NCI-H1105 treated with DMSO at 0.1 percent for 48 hours (cell line): ENCODE measurements at regions not wholly inside any gene's neighbourhood (a gene's known extent, or its start where the extent isn't known, plus 50 kb on each side); places are given as distances from the start of the nearest gene placed in this dataset.
"Not testable (repeated sequence)": the region's sequence is repeated elsewhere in the genome, so short reads cannot be mapped to it uniquely, and the experiment has no call there.

Experiments
- DNase-seq: peaks from one replicate; lab custom pipeline; 2025; lab: John Stamatoyannopoulos, UW

DNA sequence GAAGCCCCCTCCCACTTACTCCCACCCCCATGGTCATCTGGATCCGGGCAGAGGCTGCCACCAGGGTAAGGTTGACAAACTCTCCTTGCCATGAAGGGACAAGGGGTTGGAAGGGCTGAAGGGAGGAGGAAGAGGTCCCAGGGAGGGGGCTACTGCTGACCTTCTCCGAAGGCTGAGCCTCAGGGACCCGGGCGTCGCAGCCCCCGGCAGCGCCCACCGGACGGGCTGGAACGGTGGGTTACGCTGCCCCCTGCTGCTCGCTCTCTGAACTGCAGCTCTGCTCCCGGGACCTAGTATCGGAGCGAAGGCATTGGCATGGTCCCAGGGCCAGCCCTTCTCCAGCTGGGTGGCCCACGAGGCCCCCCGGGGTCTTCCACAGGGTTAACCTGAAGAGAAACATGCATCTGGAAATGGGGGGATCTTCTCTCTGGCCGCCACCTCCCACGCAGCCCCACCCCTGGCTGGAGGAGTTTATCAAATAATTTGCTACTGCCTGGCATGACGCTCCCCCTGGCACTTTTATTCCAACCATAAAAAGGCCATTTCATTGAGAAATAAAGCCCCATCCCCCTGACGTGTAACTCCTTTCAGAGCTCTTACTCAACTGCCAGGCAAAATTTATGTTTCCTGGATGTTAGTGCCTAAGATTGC, 70.4 kb upstream of the TARDBP start:
- DNase-seq, result peak; percentile 34

DNA sequence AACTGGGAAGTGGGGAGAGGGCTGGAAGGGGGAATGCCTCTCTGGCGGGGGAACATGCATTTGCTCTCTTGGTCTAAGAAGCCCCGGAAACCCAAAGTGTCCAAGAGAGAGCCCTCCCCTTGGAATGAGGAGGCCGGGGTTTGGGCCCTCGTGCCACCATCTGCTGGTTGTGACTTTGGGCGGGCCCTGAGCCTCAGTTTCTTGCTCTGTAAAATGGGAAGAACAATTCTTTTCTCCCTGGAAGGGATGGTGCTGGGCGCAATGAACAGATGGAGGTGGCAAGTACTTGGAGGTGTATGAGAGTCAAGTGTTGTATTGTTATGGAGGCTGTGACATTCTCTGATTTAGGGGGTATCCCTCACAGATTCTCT, 69.9 kb upstream of the TARDBP start:
- no peak for DNase-seq

DNA sequence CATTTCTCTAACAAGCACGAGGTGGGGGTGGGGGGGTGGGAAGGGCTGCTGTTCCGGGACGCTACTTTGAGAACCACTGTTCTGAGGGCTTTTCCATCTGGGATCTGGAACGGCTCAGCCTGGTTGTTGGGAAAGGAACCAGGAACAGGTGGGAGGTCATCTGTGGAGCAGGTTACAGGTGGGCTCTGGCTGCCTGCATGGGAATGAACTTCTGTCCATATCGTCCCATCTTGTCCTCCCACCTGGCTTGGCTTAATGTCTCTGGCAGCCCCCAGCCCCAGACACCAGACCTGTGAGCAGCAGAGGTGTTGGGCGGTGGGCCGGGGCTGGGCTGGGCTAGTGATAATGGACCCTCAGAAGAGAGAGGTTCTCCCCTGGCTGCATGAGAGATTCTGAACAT, 69.4 kb upstream of the TARDBP start:
- no peak for DNase-seq

DNA sequence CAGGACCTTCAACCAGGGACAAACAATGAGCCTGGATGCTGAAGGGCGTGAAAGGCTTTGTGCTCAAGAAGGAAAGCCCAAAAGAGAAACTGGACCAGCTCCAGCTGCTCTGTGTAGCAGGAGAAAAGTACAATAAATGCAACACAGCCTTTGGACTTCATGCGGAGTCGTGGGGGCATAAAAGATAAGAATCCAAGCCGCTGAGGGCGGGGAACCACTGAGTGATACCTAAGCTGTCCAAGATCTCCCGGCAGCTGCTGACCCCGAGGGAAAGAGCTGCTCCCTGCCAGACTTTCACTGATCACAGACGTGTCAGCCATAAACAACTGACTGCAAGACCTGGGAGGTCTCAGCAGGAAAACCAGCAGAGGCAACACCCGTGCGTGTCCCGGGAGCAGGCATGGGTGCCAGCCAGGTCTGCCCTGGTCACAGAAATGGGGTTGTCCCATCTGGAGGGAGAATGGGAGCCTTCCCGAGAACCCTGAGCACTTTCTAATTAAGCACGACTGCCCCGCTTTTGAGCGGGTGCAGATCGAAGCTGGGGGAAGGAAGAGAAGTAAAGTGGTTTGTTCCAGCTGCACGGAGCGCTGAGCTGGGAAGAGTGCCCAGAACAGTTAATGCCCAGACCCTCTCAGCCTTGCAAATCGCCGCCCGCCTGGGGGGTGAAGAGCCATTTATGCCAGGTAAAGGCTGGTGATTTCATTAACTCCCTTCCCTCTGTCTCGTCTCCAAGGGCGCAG, 68.3 kb upstream of the TARDBP start:
- DNase-seq, result peak; percentile 96

DNA sequence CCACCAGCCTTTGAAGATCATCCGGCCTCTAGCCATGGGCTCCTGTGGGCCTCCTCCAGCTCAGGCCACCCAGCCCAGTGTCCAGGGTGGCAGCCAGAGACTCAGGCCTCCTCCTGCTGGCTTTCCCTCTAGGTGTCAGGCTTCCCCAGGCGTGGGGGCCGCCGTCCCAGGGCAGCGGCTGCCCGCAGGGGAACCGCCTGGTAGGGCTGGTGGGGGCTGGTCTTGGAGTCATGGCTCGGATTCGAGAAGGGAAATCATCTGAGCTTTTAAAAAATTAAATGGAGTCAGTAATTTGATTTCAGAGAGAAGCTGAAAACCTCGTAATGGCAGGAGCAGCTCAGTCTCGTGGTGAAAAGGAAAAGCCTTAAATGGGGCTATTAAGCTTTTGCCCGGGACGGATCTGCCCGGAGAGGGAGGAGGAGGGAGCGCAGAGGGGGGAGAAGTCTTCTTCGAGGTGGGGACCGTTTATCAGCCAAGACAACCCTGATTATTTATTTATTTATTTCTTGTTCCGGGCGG, 66.4 kb upstream of the TARDBP start:
- DNase-seq, result no peak

DNA sequence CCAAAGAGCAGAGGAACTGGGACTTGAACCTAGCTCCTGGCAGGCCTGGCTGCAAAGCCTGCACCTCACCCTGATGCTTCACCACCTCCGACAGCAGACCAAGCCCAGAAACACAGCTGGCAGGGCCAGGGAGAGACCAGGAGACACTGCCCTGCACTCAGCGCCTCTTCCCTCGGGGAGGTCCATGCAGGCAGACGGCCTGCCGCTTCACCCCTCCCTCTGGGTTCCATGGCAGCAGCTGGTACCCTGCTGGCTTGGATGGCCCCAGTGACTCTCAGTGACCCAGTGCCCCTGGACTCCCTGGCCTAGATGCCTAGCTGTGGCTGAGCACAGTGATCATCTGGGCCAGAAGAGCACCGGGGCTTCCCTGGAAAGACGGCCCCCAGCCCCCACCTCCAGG, 65.3 kb upstream of the TARDBP start:
- no peak for DNase-seq

DNA sequence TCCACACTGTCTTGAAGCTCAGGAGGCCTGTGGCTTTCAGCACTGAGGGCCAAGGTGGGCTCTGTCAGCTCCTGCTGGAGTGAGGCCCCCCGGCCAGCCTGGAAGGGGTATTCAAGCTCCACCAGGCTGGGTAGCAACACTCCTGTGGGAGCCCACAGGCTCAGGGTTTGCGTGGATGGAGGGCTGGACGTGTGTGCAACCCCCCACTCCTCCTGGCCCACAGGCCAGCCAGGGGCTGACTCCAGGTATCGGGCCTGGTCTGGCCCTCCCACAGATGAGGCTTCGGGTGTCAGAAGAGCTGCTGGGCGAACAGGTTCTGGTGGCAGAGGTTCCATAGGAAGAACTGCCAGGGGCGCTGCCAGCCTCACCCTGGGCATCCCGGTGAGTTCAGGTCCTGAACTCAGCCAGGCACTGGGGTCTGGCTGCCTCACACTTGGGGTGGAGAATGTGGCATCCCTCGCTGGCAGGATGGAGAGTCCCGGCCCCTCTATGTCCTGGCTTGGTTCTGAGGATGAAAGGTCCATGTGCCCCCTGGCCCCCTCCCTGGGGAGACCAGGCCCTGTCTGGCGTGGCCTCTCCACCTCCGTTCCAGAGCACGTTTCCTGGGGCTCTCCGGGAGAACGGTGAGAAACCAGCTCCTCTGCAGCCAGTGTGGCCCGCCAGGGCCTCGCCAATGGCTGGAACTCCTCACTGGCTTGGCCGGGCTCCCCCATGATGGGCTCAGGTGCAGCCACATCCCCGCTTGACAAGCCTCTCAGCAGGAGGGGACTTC, 64.6 kb upstream of the TARDBP start:
- DNase-seq, result no peak

DNA sequence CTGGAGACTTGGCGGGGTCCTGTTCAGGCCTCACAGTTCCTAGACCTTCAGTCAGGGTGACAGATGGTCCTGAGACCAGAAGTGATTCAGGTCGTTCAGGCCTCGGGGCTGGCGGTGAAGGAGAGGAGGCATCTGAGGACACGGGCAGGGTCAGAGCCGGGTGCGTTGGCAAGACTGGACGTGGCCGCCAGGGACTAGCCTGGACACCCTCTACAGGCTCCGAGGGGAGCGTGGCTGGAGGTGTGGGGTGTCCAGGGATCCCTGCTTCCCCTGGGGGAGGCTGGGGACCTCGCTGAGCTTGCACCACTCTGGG, 64.0 kb upstream of the TARDBP start:
- no peak for DNase-seq

DNA sequence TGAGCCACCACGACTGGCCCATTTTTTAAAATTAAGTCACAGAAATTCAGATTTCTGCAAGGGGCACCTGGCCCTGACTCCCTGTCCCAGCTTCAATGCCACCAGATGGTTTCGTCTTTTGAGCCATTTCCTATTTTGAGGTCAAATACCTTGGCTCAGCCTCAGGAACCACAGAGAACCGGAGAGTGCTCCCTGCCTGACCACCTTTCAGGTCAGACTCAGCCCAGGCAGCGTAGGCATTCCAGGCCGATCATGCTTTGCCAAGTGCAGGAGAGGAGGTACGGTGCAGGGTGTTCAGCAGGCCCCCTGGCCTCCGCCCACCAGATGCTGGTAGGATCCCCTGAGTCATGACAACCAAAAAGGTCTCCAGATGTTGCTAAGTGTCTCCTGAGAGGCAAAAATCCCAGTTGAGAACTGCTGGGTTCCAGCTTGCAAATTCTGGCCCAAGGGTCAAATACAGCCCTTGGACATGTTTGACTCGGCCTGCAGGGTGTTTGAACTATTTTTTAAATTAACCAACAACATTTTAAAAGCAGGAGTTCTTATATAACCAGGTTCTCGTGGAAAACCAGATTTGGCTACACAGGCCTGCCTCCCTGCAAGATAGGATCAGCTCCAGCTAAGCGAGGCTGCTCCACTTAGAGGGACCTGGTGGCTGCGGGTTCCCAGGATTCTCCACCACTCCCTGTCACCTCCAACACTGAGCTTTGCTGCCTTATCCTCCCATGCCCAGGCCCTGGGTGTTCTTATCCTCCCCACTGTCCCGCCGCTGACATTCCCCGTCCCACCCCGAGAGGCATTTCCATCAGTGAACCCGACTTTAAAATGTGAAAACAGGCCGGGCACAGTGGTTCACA, 61.9 kb upstream of the TARDBP start:
- DNase-seq, result no peak

DNA sequence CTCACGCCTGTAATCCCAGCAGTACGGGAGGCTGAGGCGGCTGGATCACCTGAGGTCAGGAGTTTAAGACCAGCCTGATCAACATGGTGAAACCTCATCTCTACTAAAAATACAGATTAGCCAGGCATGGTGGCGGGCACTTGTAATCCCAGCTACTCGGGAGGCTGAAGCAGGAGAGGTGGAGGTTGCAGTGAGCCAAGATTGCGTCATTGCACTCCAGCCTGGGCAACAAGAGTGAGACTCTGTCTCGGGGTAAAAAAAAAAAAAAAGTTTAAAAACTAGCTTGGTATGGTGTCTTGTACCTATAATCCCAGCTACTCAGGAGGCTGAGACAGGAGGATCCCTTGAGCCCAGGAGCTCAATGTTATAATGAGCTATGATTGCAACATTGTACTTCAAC, 61.2 kb upstream of the TARDBP start:
- DNase-seq, result not testable (repeated sequence)

DNA sequence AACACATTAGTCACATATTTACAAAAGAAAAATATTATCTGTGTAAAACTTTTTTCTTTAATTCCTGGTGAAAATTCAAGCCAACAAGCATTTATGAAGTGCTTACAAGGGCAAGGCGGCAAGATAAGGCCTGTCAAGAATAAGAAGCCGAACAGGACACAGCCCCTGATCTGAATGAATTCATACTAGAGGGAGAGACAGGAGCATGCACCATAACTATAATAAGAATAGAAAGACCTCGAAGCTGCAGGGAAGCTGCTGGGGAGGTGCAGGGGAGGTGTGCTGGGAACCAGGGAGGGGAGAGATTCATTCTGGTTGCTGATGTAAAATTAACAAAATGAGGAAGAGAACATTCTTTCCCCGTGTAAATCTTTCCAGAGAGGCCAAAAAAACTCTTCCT, 60.5 kb upstream of the TARDBP start:
- no peak for DNase-seq

DNA sequence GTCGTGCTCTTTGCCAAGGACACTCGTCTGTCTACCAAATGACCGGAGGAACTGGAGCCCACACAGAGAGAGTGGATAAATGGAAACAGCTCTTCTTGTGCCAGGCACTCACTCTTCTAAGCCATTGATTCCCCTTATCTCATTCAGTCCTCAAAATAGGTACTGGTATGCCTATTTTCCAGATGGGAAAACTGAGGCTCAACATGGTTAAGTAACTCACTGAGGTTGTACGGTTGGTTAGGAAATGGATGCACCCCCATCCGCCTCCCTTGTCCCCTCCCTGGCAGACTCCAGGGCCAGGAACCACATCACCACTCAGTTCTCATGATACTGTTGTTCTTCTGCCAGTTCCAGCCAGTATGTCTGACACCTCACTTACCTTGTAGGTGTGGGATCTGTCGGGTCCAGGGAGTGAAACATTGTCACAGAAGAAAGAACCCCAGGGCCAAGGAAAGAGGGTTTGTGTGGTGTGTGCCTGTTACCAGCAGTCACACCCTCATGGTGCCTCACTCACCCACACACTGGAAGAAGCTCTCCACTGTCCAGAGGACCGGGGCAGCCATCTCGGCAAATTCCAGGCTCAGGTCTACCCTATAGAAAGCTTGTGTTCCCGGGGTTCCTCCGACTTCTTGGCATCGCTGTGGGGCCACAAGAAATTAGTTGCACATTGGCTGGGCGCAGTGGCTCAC, 58.8 kb upstream of the TARDBP start:
- DNase-seq, result no peak

DNA sequence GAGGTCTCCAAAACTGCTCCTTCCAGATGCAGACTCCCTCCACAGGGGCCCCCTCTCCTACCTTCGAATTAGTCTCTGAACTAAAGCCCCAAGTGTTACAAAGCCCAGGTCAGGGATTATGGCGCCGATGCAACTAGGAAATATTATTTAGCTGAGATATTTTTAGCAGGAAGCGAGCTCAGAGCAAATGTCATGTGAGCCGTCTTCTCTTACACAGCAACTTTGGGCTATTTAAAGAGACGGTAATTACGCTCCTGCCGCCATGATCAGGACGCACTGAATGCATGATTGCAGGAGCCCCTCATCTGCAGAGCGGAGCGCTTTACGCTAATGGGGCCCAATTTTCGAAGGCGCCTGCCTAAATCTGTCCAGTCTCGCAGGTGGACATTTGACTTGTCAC, 55.3 kb upstream of the TARDBP start:
- DNase-seq, result no peak

DNA sequence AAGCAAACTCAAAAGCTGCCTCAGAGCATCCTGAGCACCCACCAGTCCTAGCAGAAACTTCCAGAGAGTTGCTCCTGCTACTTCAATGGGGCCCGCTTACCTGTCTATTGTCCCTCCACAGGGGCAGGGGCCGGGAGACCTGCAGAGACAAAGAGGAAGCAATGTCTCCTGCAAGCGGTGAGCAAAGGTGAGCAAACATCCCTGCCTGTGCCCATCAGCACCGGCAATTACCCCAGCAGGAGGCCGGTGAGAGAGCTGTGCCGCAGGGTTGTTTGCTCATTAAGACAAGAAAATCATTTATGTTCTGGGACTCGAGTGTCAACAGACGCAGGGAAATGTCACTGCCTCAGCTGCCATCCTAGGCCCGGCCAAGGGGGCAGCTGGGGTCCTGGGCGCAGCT, 53.8 kb upstream of the TARDBP start:
- peak; percentile 89 for DNase-seq

DNA sequence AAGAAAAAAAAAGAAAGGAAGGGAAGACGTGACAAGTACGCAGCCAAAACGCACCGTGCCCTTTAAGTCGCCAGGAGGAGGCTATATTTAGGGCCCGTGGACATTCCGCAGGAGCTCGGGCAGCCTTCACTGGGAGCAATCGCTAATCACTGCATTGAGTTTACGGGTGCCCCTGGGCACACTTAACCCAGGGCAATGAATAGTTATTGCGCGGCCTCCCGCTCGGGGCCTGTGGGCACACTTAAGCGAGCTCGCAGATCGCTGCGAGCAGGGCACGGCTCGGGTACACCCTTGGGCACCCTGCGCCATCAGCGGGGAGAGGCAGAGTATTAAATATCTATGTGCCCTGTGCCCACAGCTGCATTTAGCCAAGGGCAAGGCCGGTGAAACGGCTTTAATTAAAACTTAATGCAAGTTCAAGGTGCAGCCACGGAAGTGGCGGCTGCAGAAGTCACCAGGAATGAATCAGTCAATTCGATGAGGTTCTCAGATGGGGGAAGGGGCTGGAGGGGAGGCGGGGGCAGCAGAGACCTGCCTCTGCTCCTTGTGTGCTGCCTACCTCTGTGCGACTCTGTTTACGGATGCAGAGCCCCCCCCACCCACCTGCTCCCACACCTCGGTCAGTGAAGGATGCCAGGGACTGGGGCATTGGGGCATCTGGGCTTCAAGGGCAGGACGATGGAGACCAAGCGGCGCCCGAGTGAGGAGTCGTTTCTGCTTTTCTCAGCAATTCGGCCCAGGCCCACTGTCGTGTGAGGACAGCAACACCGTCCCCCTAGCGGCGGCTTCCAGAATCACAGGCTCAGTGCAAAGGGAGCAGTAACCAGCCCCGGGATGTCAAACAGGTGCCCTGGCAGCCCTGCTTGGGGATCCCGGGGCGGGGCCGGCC, 51.8 kb upstream of the TARDBP start:
- DNase-seq, result peak; percentile 84

DNA sequence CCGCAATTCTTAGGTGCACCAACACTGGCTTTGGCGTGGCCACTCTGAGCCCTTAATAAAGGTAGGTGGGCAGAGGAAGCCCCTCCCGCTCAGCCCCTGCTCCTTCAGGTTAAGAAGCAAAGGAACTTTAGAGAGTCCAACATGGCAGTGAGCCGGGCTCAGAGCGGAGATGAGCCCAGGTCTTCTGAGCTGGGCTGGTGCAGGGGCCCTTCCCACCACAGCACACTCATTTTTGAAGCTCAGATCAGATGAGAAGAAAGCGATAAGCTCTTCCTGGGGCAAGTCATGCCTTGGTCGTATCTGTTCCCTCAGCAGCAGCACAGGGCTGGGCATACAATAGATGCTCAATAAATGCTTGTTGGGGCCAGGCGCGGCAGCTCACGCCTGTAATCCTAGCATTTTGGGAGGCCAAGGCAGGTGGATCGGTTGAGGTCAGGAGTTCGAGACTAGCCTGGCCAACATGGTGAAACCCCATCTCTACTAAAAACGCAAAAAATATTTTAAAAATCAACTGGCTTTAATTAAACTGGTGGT, 51.1 kb upstream of the TARDBP start:
- no peak for DNase-seq

DNA sequence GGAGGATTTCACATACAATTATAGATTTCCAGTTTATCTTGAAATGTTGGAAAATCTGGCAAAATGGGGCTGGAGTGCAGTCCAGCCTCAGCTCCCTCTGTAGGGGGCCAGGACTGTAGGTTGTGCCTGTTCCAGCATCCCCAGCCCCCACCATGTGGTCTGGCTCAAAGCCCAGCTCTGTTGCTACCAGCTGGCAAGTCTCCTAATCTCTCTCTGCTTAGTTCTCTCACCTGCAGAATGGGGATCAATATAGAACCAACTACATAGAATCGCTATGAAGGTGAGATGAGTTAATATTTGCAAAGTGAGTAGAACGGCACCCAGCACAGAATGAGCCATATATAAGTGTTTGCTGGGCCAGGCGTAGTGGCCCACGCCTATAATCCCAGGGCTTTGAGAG, 50.0 kb upstream of the TARDBP start:
- peak; percentile 96 for DNase-seq
